ENCODE measurements at regions not wholly inside any gene's neighbourhood (a gene's known extent, or its start where the extent isn't known, plus 50 kb on each side); places are given as distances from the start of the nearest gene placed in this dataset.

- TF ChIP-seq ZNF780A (CRISPR knock-in tag; IDR thresholded peaks at IDR 0.05) (no peak), ATF6 (CRISPR knock-in tag; conservative IDR thresholded peaks at IDR 0.05) (no peak), ZNF224 (CRISPR knock-in tag; IDR thresholded peaks at IDR 0.05) (no peak), ZNF792 (CRISPR knock-in tag; IDR thresholded peaks at IDR 0.05) (no peak), SSRP1 (CRISPR knock-in tag; IDR thresholded peaks at IDR 0.05) (no peak), RELA (CRISPR knock-in tag; IDR thresholded peaks at IDR 0.05) (no peak), JUN (CRISPR knock-in tag; IDR thresholded peaks at IDR 0.05) (no peak)
These were observed 85.9 kb upstream of the USP47 start for GRCh38 chr11:11755871-11756270.
